HEK293 (cell line): ENCODE measurements at regions not wholly inside any gene's neighbourhood (a gene's known extent, or its start where the extent isn't known, plus 50 kb on each side); places are given as distances from the start of the nearest gene placed in this dataset.
"Not testable (repeated sequence)": the region's sequence is repeated elsewhere in the genome, so short reads cannot be mapped to it uniquely, and the experiment has no call there.

Experiments used
- CTCF ChIA-PET: fragments of 350-600 bp; formaldehyde crosslinking; extraction: SDS; loops from one replicate; lab custom pipeline; 2021; ENCODE audit warnings: antibody characterized with exemption; lab: Yijun Ruan, JAX
- POLR2A ChIA-PET: fragments of 300-600 bp; formaldehyde crosslinking; extraction: SDS; loops from one replicate; lab custom pipeline; 2020; ENCODE audit warnings: antibody characterized with exemption, inconsistent platforms; lab: Yijun Ruan, JAX
- H3K27ac ChIP-seq: fragments of 200-500 bp; sonication (Bioruptor generic); 2 replicates; pipeline ENCODE4 v1.5.1; 2014; ENCODE audit warnings: low read depth, low read length, control low read depth, inconsistent platforms; ENCODE audit errors: extremely low read depth
- H3K36me3 ChIP-seq, 2 experiments: fragments of 200-500 bp in 1 of 2; sonication (Bioruptor generic) in 1 of 2; 1 replicate in 1 of 2; 2 replicates in 1 of 2; pipeline ENCODE4 v1.5.1; 2014 to 2017; ENCODE audit warnings: inconsistent platforms in 2 of 2, low read length in 2 of 2; ENCODE audit not compliant: control insufficient read depth in 2 of 2, insufficient read depth in 1 of 2
- H3K4me1 ChIP-seq: fragments of 200-500 bp; sonication (Bioruptor generic); 2 replicates; pipeline ENCODE4 v1.5.1; 2014; ENCODE audit warnings: mild to moderate bottlenecking, low read length, inconsistent platforms; ENCODE audit not compliant: control insufficient read depth, insufficient read depth
- H3K4me3 ChIP-seq: 2 replicates; pipeline ENCODE4 v1.5.1; 2011; ENCODE audit warnings: low read depth, mild to moderate bottlenecking, control low read depth, low read length, moderate library complexity
- H3K9me3 ChIP-seq: fragments of 200-500 bp; sonication (Bioruptor generic); 2 replicates; pipeline ENCODE4 v1.5.1; 2014; ENCODE audit warnings: low read depth, low read length, inconsistent platforms; ENCODE audit not compliant: control insufficient read depth, insufficient read depth
- ELK4 ChIP-seq: IDR thresholded peaks from 2 replicates; pipeline ENCODE4 v1.6.1; 2011; ENCODE audit warnings: mild to moderate bottlenecking, low read depth, low read length, borderline replicate concordance
- GLI2 ChIP-seq: fragments of 450-650 bp; formaldehyde crosslinking; IDR thresholded peaks from 2 replicates; pipeline ENCODE4; 2017; ENCODE audit warnings: missing biosample characterization, missing genetic modification characterization, low read depth, borderline replicate concordance
- GLI4 ChIP-seq: fragments of 450-650 bp; formaldehyde crosslinking; IDR thresholded peaks from 2 replicates; pipeline ENCODE4 v1.5.1; 2016; ENCODE audit warnings: missing biosample characterization, missing genetic modification characterization
- GLIS1 ChIP-seq: fragments of 450-650 bp; formaldehyde crosslinking; IDR thresholded peaks from 2 replicates; pipeline ENCODE4 v1.5.1; 2016; ENCODE audit warnings: missing biosample characterization, missing genetic modification characterization
- OVOL3 ChIP-seq: fragments of 450-650 bp; formaldehyde crosslinking; IDR thresholded peaks from 2 replicates; pipeline ENCODE4 v1.5.1; 2016; ENCODE audit warnings: missing biosample characterization, missing genetic modification characterization
- WT1 ChIP-seq: fragments of 450-650 bp; formaldehyde crosslinking; IDR thresholded peaks from 2 replicates; pipeline ENCODE4 v1.5.1; 2016; ENCODE audit warnings: missing biosample characterization, missing genetic modification characterization
- ZEB2 ChIP-seq: fragments of 450-650 bp; formaldehyde crosslinking; IDR thresholded peaks from 2 replicates; pipeline ENCODE4 v1.5.1; 2016; ENCODE audit warnings: missing biosample characterization, missing genetic modification characterization
- ZFP41 ChIP-seq: fragments of 450-650 bp; formaldehyde crosslinking; IDR thresholded peaks from 2 replicates; pipeline ENCODE4 v1.5.1; 2016; ENCODE audit warnings: missing biosample characterization, missing genetic modification characterization, borderline replicate concordance
- ZNF10 ChIP-seq: fragments of 450-650 bp; formaldehyde crosslinking; IDR thresholded peaks from 2 replicates; pipeline ENCODE4 v1.5.1; 2017; ENCODE audit warnings: missing biosample characterization, missing genetic modification characterization
- ZNF112 ChIP-seq: fragments of 450-650 bp; formaldehyde crosslinking; IDR thresholded peaks from 2 replicates; pipeline ENCODE4 v1.5.0; 2017; ENCODE audit warnings: missing biosample characterization, missing genetic modification characterization
- ZNF140 ChIP-seq: fragments of 450-650 bp; formaldehyde crosslinking; IDR thresholded peaks from 2 replicates; pipeline ENCODE4 v1.5.1; 2016; ENCODE audit warnings: missing biosample characterization, missing genetic modification characterization
- ZNF169 ChIP-seq: fragments of 450-650 bp; formaldehyde crosslinking; IDR thresholded peaks from 2 replicates; pipeline ENCODE4 v1.5.1; 2016; ENCODE audit warnings: missing biosample characterization, missing genetic modification characterization
- ZNF19 ChIP-seq: fragments of 450-650 bp; formaldehyde crosslinking; IDR thresholded peaks from 2 replicates; pipeline ENCODE4; 2016; ENCODE audit warnings: missing biosample characterization, missing genetic modification characterization, low read depth
- ZNF214 ChIP-seq: fragments of 450-650 bp; formaldehyde crosslinking; IDR thresholded peaks from 2 replicates; pipeline ENCODE4 v1.5.1; 2017; ENCODE audit warnings: missing biosample characterization, mild to moderate bottlenecking, missing genetic modification characterization, borderline replicate concordance
- ZNF302 ChIP-seq: fragments of 450-650 bp; formaldehyde crosslinking; IDR thresholded peaks from 2 replicates; pipeline ENCODE4 v1.5.1; 2016; ENCODE audit warnings: missing biosample characterization, missing genetic modification characterization, low read depth
- ZNF391 ChIP-seq: fragments of 450-650 bp; formaldehyde crosslinking; IDR thresholded peaks from 2 replicates; pipeline ENCODE4 v1.5.1; 2016; ENCODE audit warnings: low read depth, missing biosample characterization, missing genetic modification characterization, borderline replicate concordance
- ZNF426 ChIP-seq: fragments of 450-650 bp; formaldehyde crosslinking; IDR thresholded peaks from 2 replicates; pipeline ENCODE4 v1.5.1; 2017; ENCODE audit warnings: missing biosample characterization, missing genetic modification characterization, mild to moderate bottlenecking, inconsistent platforms, moderate library complexity
- ZNF513 ChIP-seq: fragments of 450-650 bp; IDR thresholded peaks from 2 replicates; pipeline ENCODE4 v1.5.1; 2018; ENCODE audit warnings: missing biosample characterization, missing genetic modification characterization
- ZNF544 ChIP-seq: fragments of 450-650 bp; formaldehyde crosslinking; IDR thresholded peaks from 2 replicates; pipeline ENCODE4 v1.5.0; 2017; ENCODE audit warnings: missing biosample characterization, missing genetic modification characterization
- ZNF621 ChIP-seq: fragments of 450-650 bp; formaldehyde crosslinking; IDR thresholded peaks from 2 replicates; pipeline ENCODE4 v1.5.1; 2017; ENCODE audit warnings: missing biosample characterization, missing genetic modification characterization
- ZNF624 ChIP-seq: fragments of 450-650 bp; formaldehyde crosslinking; IDR thresholded peaks from 2 replicates; pipeline ENCODE4 v1.5.1; 2017; ENCODE audit warnings: missing biosample characterization, missing genetic modification characterization
- TF ChIP-seq, protein P1 (sequence below): fragments of 450-650 bp; formaldehyde crosslinking; optimal IDR thresholded peaks from 2 replicates; pipeline ENCODE3; 2016; ENCODE audit warnings: missing biosample characterization, mild to moderate bottlenecking, missing genetic modification characterization

DNA sequence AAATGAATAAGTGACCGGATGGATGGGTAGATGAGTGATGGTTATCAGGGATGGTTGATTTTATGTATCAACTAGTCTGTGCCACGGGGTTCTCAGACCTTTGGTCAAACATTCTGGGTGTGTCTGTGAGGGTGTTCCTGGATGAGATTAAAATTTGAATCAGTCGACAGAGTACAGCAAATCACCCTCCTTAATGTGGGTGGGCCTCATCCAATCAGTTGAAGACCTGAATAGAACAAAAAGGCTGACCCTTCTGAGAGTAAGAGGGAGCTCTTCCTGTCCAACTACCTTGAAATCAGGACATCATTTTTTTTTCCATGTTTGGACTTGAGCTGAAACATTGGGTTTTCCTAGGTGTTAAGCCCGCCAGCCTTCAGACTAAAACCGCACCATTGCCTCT lies 136.4 kb upstream of the ATXN1 start:
- Histone ChIP-seq H3K4me1 (peaks cover 5% of the 10 kb centered on the region), H3K4me3 (no peak overlapping the region), H3K9me3 (no peaks in the 10 kb centered on the region), H3K36me3 (no peaks in the 10 kb centered on the region), H3K27ac (no peak overlapping the region)
- ChIA-PET POLR2A (no interaction called here), CTCF (interaction anchor here (0.5 kb wide), 1 partner anchor 143 kb away, joined by 3 read pairs; no protein-coding TSS in a partner anchor)
- TF ChIP-seq ZNF169 (no peak), ZNF302 (tag by site-specific recombination) (no peak), ELK4 (no peak), GLI4 (no peak), ZNF544 (tag by site-specific recombination) (no peak), ZNF513 (tag by site-specific recombination) (no peak), ZNF10 (tag by site-specific recombination) (peak; percentile 96)

DNA sequence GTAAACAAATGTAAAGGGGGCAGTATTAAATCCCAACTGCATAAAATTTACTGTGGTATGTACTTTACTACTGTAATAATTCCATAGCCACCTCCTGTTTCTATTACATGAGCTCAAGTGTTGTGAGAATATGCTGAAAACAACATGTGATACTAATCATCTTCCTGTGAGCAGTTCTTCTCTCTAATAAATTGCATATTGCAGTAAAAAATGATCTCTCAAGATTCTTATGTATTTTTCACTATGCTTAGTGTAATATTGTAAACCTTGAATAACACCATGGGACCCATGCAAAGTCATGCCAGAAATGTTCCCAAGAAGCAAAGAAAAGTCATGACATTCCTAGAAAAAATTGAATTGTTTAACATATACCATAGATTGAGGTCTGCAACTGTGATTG lies 133.0 kb upstream of the ATXN1 start:
- Histone ChIP-seq H3K9me3 (no peaks in the 10 kb centered on the region), H3K36me3 (no peaks in the 10 kb centered on the region), H3K4me1 (no peaks in the 10 kb centered on the region), H3K27ac (no peak overlapping the region), H3K4me3 (no peak overlapping the region)
- POLR2A ChIA-PET: no interaction called here
- CTCF ChIA-PET: interaction anchor here (0.5 kb wide), 1 partner anchor 30 kb away, joined by 4 read pairs; no protein-coding TSS in a partner anchor
- no peak for TF ChIP-seq OVOL3 (tag by site-specific recombination)
- no peak for TF ChIP-seq ZNF624

GRCh38 chr6:16891110-16891509 lies 129.8 kb upstream of the ATXN1 start:
- H3K4me1 ChIP-seq, H3K9me3 ChIP-seq, POLR2A ChIA-PET, H3K4me3 ChIP-seq, H3K36me3 ChIP-seq, CTCF ChIA-PET, H3K27ac ChIP-seq: not testable (repeated sequence)

DNA sequence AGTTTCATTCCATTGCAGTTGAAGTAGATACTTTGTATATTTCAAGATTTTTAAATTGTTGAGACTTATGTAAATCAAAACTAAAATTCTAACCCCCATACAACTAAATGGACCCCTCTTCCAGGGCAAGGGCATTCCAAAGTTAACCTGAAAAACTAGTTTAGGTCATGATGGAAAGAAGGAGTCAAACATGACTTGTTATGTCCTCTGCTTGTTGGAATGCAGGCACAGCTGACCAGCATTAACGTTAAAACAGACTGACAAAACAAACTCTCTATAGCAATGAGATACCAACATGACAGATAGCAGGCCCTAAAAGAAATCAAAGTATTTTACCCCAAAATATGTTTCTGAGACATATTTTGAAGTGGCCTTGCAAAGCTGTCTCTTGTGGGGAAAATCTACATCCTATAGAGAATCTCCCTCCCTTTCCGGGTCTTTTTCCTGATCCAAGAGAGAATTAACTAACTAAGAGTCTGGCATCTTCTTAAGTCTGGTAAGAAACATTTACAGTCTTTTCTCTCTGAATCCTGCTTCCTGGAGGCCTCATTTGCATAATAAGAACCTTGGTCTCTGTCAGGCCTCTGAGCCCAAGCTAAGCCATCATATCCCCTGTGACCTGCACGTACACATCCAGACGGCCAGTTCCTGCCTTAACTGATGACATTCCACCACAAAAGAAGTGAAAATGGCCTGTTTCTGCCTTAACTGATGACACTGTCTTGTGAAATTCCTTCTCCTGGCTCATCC lies 124.3 kb upstream of the ATXN1 start:
- TF ChIP-seq ZNF112 (tag by site-specific recombination) (no peak), ZFP41 (tag by site-specific recombination) (no peak), GLIS1 (no peak), ZNF426 (no peak), WT1 (tag by site-specific recombination) (no peak), ZNF391 (tag by site-specific recombination) (no peak), ZNF140 (tag by site-specific recombination) (no peak), ZEB2 (tag by site-specific recombination) (no peak), ZNF621 (tag by site-specific recombination) (no peak), GLI2 (no peak), ZNF214 (no peak), ZNF19 (tag by site-specific recombination) (no peak)
- TF ChIP-seq, protein P1, sequence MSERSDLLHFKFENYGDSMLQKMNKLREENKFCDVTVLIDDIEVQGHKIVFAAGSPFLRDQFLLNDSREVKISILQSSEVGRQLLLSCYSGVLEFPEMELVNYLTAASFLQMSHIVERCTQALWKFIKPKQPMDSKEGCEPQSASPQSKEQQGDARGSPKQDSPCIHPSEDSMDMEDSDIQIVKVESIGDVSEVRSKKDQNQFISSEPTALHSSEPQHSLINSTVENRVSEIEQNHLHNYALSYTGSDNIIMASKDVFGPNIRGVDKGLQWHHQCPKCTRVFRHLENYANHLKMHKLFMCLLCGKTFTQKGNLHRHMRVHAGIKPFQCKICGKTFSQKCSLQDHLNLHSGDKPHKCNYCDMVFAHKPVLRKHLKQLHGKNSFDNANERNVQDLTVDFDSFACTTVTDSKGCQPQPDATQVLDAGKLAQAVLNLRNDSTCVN (tag by site-specific recombination): no peak
- TF ChIP-seq, all 188 proteins: peak for 0
- H3K9me3 ChIP-seq: no peaks in the 10 kb centered on the region
- H3K4me3 ChIP-seq: no peak overlapping the region
- peaks cover 6% of the 10 kb centered on the region; the same call in 1 of the 2 replicates for H3K4me1 ChIP-seq
- no peaks in the 10 kb centered on the region for H3K36me3 ChIP-seq
- ChIA-PET CTCF (no interaction called here), POLR2A (no interaction called here)
- no peak overlapping the region for H3K27ac ChIP-seq
